IMR-90 (cell line): ENCODE measurements at regions not wholly inside any gene's neighbourhood (a gene's known extent, or its start where the extent isn't known, plus 50 kb on each side); places are given as distances from the start of the nearest gene placed in this dataset.

Experiments
- ATAC-seq: fragments of 200-7000 bp; cut with Tn5 transposase; 2 replicates; pipeline ENCODE4 v1.9.1; 2020; ENCODE audit warnings: low read depth, mild to moderate bottlenecking, moderate library complexity
- BruUV-seq: library from RNA; stranded (reverse); fragments of 400-500 nt; replicated peaks from 2 replicates; lab custom pipeline; 2021; lab: Mats Ljungman, UMichigan
- CTCF ChIA-PET: fragments of 300-600 bp; formaldehyde crosslinking; extraction: SDS; loops from one replicate; lab custom pipeline; 2021; ENCODE audit warnings: antibody characterized with exemption; lab: Yijun Ruan, JAX
- POLR2A ChIA-PET: fragments of 300-600 bp; sonication (Branson Sonifier 250); formaldehyde crosslinking; loops from one replicate; lab custom pipeline; 2022; ENCODE audit warnings: antibody characterized with exemption; ENCODE audit not compliant: unreplicated experiment; lab: Charles Lee
- DNase-seq: peaks from one replicate; pipeline ENCODE4 v3.0.0; 2013
- H2AFZ ChIP-seq: replicated peaks from 2 replicates; pipeline ENCODE3; 2013; ENCODE audit warnings: low read length, mild to moderate bottlenecking; ENCODE audit not compliant: poor library complexity
- H2AK5ac ChIP-seq: 2 replicates; pipeline ENCODE4 v1.6.1; 2013; ENCODE audit warnings: low read depth, low read length, inconsistent platforms
- H2AK9ac ChIP-seq: replicated peaks from 2 replicates; pipeline ENCODE3; 2013; ENCODE audit warnings: mild to moderate bottlenecking, low read depth, low read length, moderate library complexity; ENCODE audit not compliant: poor library complexity
- H2BK120ac ChIP-seq: 2 replicates; pipeline ENCODE4 v1.6.1; 2013; ENCODE audit warnings: low read depth, low read length, inconsistent platforms
- H2BK15ac ChIP-seq: 3 replicates; pipeline ENCODE4 v1.6.1; 2013; ENCODE audit warnings: low read depth, low read length, inconsistent platforms
- H2BK20ac ChIP-seq: 2 replicates; pipeline ENCODE4 v1.6.1; 2013; ENCODE audit warnings: low read depth, mild to moderate bottlenecking, inconsistent platforms, low read length, moderate library complexity
- H2BK5ac ChIP-seq: 2 replicates; pipeline ENCODE4 v1.6.1; 2013; ENCODE audit warnings: mild to moderate bottlenecking, low read depth, low read length, inconsistent platforms; ENCODE audit not compliant: poor library complexity, severe bottlenecking
- H3K14ac ChIP-seq: replicated peaks from 2 replicates; pipeline ENCODE4 v1.6.1; 2013; ENCODE audit warnings: low read depth, low read length, inconsistent platforms
- H3K18ac ChIP-seq: 2 replicates; pipeline ENCODE4 v1.6.1; 2013; ENCODE audit warnings: low read depth, low read length, control low read depth
- H3K23ac ChIP-seq: 2 replicates; pipeline ENCODE4 v1.6.1; 2013; ENCODE audit warnings: low read depth, low read length, inconsistent platforms
- H3K27ac ChIP-seq: 2 replicates; pipeline ENCODE4 v1.5.1; 2013; ENCODE audit warnings: mild to moderate bottlenecking, control low read depth, low read length; ENCODE audit not compliant: insufficient read depth
- H3K27me3 ChIP-seq: 2 replicates; pipeline ENCODE4 v1.6.1; 2013; ENCODE audit warnings: low read length; ENCODE audit not compliant: control insufficient read depth, insufficient read depth
- H3K36me3 ChIP-seq: 2 replicates; pipeline ENCODE4 v1.6.1; 2013; ENCODE audit warnings: low read length, mixed read lengths; ENCODE audit not compliant: control insufficient read depth, insufficient read depth
- H3K4ac ChIP-seq: 2 replicates; pipeline ENCODE4 v1.6.1; 2013; ENCODE audit warnings: low read depth, low read length, inconsistent platforms
- H3K4me1 ChIP-seq: 2 replicates; pipeline ENCODE4 v1.6.1; 2013; ENCODE audit warnings: low read length, mixed read lengths; ENCODE audit not compliant: control insufficient read depth, insufficient read depth
- H3K4me2 ChIP-seq: 2 replicates; pipeline ENCODE4 v1.6.1; 2013; ENCODE audit warnings: low read depth, mild to moderate bottlenecking, control low read depth, low read length, moderate library complexity
- H3K4me3 ChIP-seq: 2 replicates; pipeline ENCODE4 v1.5.1; 2013; ENCODE audit warnings: low read depth, mild to moderate bottlenecking, control low read depth, low read length, moderate library complexity; ENCODE audit not compliant: insufficient read depth
- H3K56ac ChIP-seq: 2 replicates; pipeline ENCODE4 v1.6.1; 2013; ENCODE audit warnings: low read length, inconsistent platforms; ENCODE audit not compliant: insufficient read depth; ENCODE audit errors: extremely low read depth
- H3K79me1 ChIP-seq, 2 experiments: 2 replicates each; pipeline ENCODE4 v1.6.1; 2013; ENCODE audit warnings: low read length in 2 of 2, inconsistent platforms in 1 of 2, low read depth in 1 of 2
- H3K9ac ChIP-seq: 2 replicates; pipeline ENCODE4 v1.6.1; 2013; ENCODE audit warnings: low read depth, low read length, control low read depth
- H3K9me1 ChIP-seq: 2 replicates; pipeline ENCODE4 v1.6.1; 2013; ENCODE audit warnings: low read length, inconsistent platforms; ENCODE audit not compliant: insufficient read depth
- H3K9me3 ChIP-seq: 2 replicates; pipeline ENCODE4 v1.6.1; 2013; ENCODE audit warnings: low read length; ENCODE audit not compliant: control insufficient read depth, insufficient read depth
- H4K20me1 ChIP-seq: 2 replicates; pipeline ENCODE4 v1.6.1; 2013; ENCODE audit warnings: low read length, inconsistent platforms; ENCODE audit not compliant: insufficient read depth
- H4K5ac ChIP-seq: 2 replicates; pipeline ENCODE4 v1.6.1; 2013; ENCODE audit warnings: mild to moderate bottlenecking, low read depth, low read length, control low read depth
- H4K8ac ChIP-seq, 2 experiments: 2 replicates each; pipeline ENCODE4 v1.6.1; 2013; ENCODE audit warnings: low read depth in 2 of 2, low read length in 2 of 2, control low read depth in 1 of 2, inconsistent platforms in 1 of 2
- H4K91ac ChIP-seq: 2 replicates; pipeline ENCODE4 v1.6.1; 2013; ENCODE audit warnings: low read depth, low read length, inconsistent platforms; ENCODE audit not compliant: insufficient read depth
- BHLHE40 ChIP-seq: fragments of 150-350 bp; IDR thresholded peaks from 2 replicates; pipeline ENCODE4 v1.6.1; 2016; ENCODE audit warnings: mild to moderate bottlenecking, low read depth, low read length
- CEBPB ChIP-seq: IDR thresholded peaks from 2 replicates; pipeline ENCODE4 v1.6.1; 2012; ENCODE audit warnings: low read depth, low read length, improper control_type of control experiment
- CHD1 ChIP-seq: IDR thresholded peaks from 2 replicates; pipeline ENCODE4 v1.6.1; 2012; ENCODE audit warnings: low read depth, low read length, improper control_type of control experiment
- CTCF ChIP-seq: conservative IDR thresholded peaks from 2 replicates; pipeline ENCODE4 v1.5.1; 2012; ENCODE audit warnings: mild to moderate bottlenecking, low read depth, low read length, improper control_type of control experiment
- FOS ChIP-seq: fragments of 150-350 bp; IDR thresholded peaks from 2 replicates; pipeline ENCODE4 v1.6.1; 2016; ENCODE audit warnings: low read depth, low read length
- MAFK ChIP-seq: IDR thresholded peaks from 2 replicates; pipeline ENCODE4 v1.6.1; 2012; ENCODE audit warnings: low read depth, low read length, improper control_type of control experiment
- MAZ ChIP-seq: IDR thresholded peaks from 2 replicates; pipeline ENCODE4 v1.6.1; 2012; ENCODE audit warnings: low read depth, mild to moderate bottlenecking, low read length, improper control_type of control experiment, moderate library complexity, borderline replicate concordance
- MXI1 ChIP-seq: IDR thresholded peaks from 2 replicates; pipeline ENCODE4 v1.6.1; 2012; ENCODE audit warnings: low read depth, mild to moderate bottlenecking, low read length, moderate library complexity, borderline replicate concordance
- NFE2L2 ChIP-seq: fragments of 150-350 bp; IDR thresholded peaks from 2 replicates; pipeline ENCODE4 v1.6.1; 2016; ENCODE audit warnings: low read depth, mild to moderate bottlenecking, low read length
- POLR2A ChIP-seq: IDR thresholded peaks from 2 replicates; pipeline ENCODE4 v1.6.1; 2012; ENCODE audit warnings: mild to moderate bottlenecking, low read depth, low read length
- RAD21 ChIP-seq: IDR thresholded peaks from 2 replicates; pipeline ENCODE4 v1.6.1; 2012; ENCODE audit warnings: low read length, improper control_type of control experiment
- RCOR1 ChIP-seq: IDR thresholded peaks from 2 replicates; pipeline ENCODE4 v1.6.1; 2012; ENCODE audit warnings: mild to moderate bottlenecking, low read length, improper control_type of control experiment; ENCODE audit not compliant: insufficient replicate concordance
- RFX5 ChIP-seq: IDR thresholded peaks from 2 replicates; pipeline ENCODE4 v1.8.0; 2012; ENCODE audit warnings: low read depth, mild to moderate bottlenecking, low read length, moderate library complexity
- SMC3 ChIP-seq: fragments of 150-350 bp; IDR thresholded peaks from 2 replicates; pipeline ENCODE4 v1.6.1; 2016; ENCODE audit warnings: low read depth, mild to moderate bottlenecking, antibody characterized with exemption, low read length, moderate library complexity
- USF2 ChIP-seq: fragments of 150-350 bp; IDR thresholded peaks from 2 replicates; pipeline ENCODE4 v1.6.1; 2017; ENCODE audit warnings: mild to moderate bottlenecking, antibody characterized with exemption, low read length, low read depth
- WGBS, 2 experiments: methylation state at CpG; one replicate each; pipeline versions ENCODE4 v1.1.5 to v1.1.7; 2013; ENCODE audit warnings: missing lambda C conversion rate in 2 of 2; ENCODE audit not compliant: insufficient read length in 1 of 2; ENCODE audit errors: extremely low coverage in 2 of 2; 5-methylcytosine and 5-hydroxymethylcytosine counted together
- dilution Hi-C: fragments of 300-500 bp; cut with HindIII; formaldehyde crosslinking; loops from one replicate; pipeline ENCODE4 v1.14.3; 2018; ENCODE audit warnings: low sequenced_read_pairs; ENCODE audit not compliant: unreplicated experiment
- in situ Hi-C: fragments of 300-500 bp; cut with MboI; formaldehyde crosslinking; loops from 3 replicates; pipeline ENCODE4 v1.14.3; 2019; ENCODE audit warnings: low sequenced_read_pairs, inconsistent platforms, mixed read lengths
- intact Hi-C: fragments of 100-400 bp; cut with micrococcal nuclease; formaldehyde crosslinking; loops from 2 replicates; pipeline ENCODE4 v1.10.0; 2022

GRCh38 chr11:130692220-130692619 is 224.1 kb downstream of the SNX19 start:
- Histone ChIP-seq H3K4me1 (no peaks in the 10 kb centered on the region; the same call in 1 of the 2 replicates), H4K5ac (no peak overlapping the region), H3K4me3 (no peak overlapping the region), H2BK15ac (no peak overlapping the region), H3K18ac (0 out of 2 replicates have a peak overlapping the region, but pooled peaks have one; percentile 56), H3K14ac (no peak overlapping the region), H3K4me2 (no peak overlapping the region), H3K4ac (no peak overlapping the region), H4K20me1 (no peaks in the 10 kb centered on the region), H3K56ac (no peak overlapping the region), H3K27ac (no peak overlapping the region), H2BK120ac (no peak overlapping the region), H3K79me1 (no peaks in the 10 kb centered on the region), H2AK5ac (no peak overlapping the region), H3K27me3 (peaks cover 7% of the 10 kb centered on the region), H2AFZ (no peak overlapping the region), H3K9me3 (no peaks in the 10 kb centered on the region), H3K23ac (no peak overlapping the region), H4K8ac (no peak overlapping the region), H3K9ac (no peak overlapping the region), H2BK5ac (no peak overlapping the region), H4K91ac (no peak overlapping the region), H2BK20ac (no peak overlapping the region), H3K36me3 (no peaks in the 10 kb centered on the region), H2AK9ac (no peak overlapping the region), H3K9me1 (no peaks in the 10 kb centered on the region)
- in situ Hi-C loops, result no loop called here
- WGBS, 2 experiments, result 83% methylated on average over 1 of the region's 4 CpGs; no CpG with 5 or more reads in 1 of the 2 experiments
- dilution Hi-C loops, result no loop called here
- intact Hi-C loops, result no loop called here
- DNase-seq (no peak), ATAC-seq (no peak)
- POLR2A ChIA-PET, result no interaction called here
- BruUV-seq, result no TSS peak
- TF ChIP-seq MAFK (no peak), MAZ (no peak), RCOR1 (no peak), POLR2A (no peak), MXI1 (no peak), RFX5 (no peak), CEBPB (no peak), RAD21 (no peak), NFE2L2 (no peak), BHLHE40 (no peak), CHD1 (no peak), SMC3 (no peak), USF2 (no peak), FOS (no peak), CTCF (no peak)
- CTCF ChIA-PET, result no interaction called here
